ENCODE measurements at regions not wholly inside any gene's neighbourhood (a gene's known extent, or its start where the extent isn't known, plus 50 kb on each side); places are given as distances from the start of the nearest gene placed in this dataset.

- no peak overlapping the region for H3K27ac Mint-ChIP-seq (ENCODE audit: unreplicated experiment)
- H3K4me1 Mint-ChIP-seq (ENCODE audit: low read depth, unreplicated experiment) = no peaks in the 10 kb centered on the region
- intact Hi-C loops (cut with micrococcal nuclease; ENCODE audit: unreplicated experiment) = no loop called here
- no peaks in the 10 kb centered on the region for H3K9me3 ChIP-seq
- H3K9me3 Mint-ChIP-seq (ENCODE audit: unreplicated experiment) = no peaks in the 10 kb centered on the region
- DNase-seq = no peak
- no peaks in the 10 kb centered on the region for H3K36me3 Mint-ChIP-seq (ENCODE audit: insufficient read depth, unreplicated experiment)
- CTCF ChIA-PET = no interaction called here
- BruUV-seq (replicated peaks) = no TSS peak
- no peak for TF ChIP-seq CTCF (IDR thresholded peaks at IDR 0.05; ENCODE audit: insufficient read depth in 1 of 2, low read depth in 1 of 2, low read length in 1 of 2, severe bottlenecking in 1 of 2, unreplicated experiment in 1 of 2)
- H3K4me1 ChIP-seq = no peaks in the 10 kb centered on the region
- H3K4me3 ChIP-seq (ENCODE audit: low read depth, low read length) = no peak overlapping the region
- no peak overlapping the region for H3K4me3 Mint-ChIP-seq (ENCODE audit: unreplicated experiment)
- H3K36me3 ChIP-seq (ENCODE audit: control insufficient read depth, insufficient read depth, low read length) = no peaks in the 10 kb centered on the region
- POLR2A ChIA-PET = no interaction called here
- no peaks in the 10 kb centered on the region for H3K27me3 Mint-ChIP-seq (ENCODE audit: insufficient read depth, unreplicated experiment)
- no peaks in the 10 kb centered on the region for H3K27me3 ChIP-seq (replicated peaks; ENCODE audit: control insufficient read depth, insufficient read depth, low read length)
Measured at GRCh38 chr4:179313823-179314222, 1871.6 kb upstream of the AGA start.

GRCh38 chr4:179325181-179325580 lies 1882.9 kb upstream of the AGA start:
- no peaks in the 10 kb centered on the region for H3K27me3 ChIP-seq (replicated peaks; ENCODE audit: control insufficient read depth, insufficient read depth, low read length)
- intact Hi-C loops (cut with micrococcal nuclease; ENCODE audit: unreplicated experiment) = no loop called here
- TF ChIP-seq CTCF (IDR thresholded peaks at IDR 0.05; ENCODE audit: insufficient read depth in 1 of 2, low read depth in 1 of 2, low read length in 1 of 2, severe bottlenecking in 1 of 2, unreplicated experiment in 1 of 2) = no peak
- H3K4me3 ChIP-seq (ENCODE audit: low read depth, low read length) = no peak overlapping the region
- Mint-ChIP-seq H3K27me3 (ENCODE audit: insufficient read depth, unreplicated experiment) (no peaks in the 10 kb centered on the region), H3K9me3 (ENCODE audit: unreplicated experiment) (no peaks in the 10 kb centered on the region), H3K4me1 (ENCODE audit: low read depth, unreplicated experiment) (no peaks in the 10 kb centered on the region), H3K36me3 (ENCODE audit: insufficient read depth, unreplicated experiment) (no peaks in the 10 kb centered on the region), H3K27ac (ENCODE audit: unreplicated experiment) (no peak overlapping the region), H3K4me3 (ENCODE audit: unreplicated experiment) (no peak overlapping the region)
- no peaks in the 10 kb centered on the region for H3K4me1 ChIP-seq
- H3K9me3 ChIP-seq = no peaks in the 10 kb centered on the region
- ChIA-PET POLR2A (no interaction called here), CTCF (no interaction called here)
- DNase-seq = no peak
- H3K36me3 ChIP-seq (ENCODE audit: control insufficient read depth, insufficient read depth, low read length) = no peaks in the 10 kb centered on the region
- BruUV-seq (replicated peaks) = no TSS peak

- ChIA-PET POLR2A (no interaction called here), CTCF (no interaction called here)
- Mint-ChIP-seq H3K36me3 (ENCODE audit: insufficient read depth, unreplicated experiment) (no peaks in the 10 kb centered on the region), H3K4me1 (ENCODE audit: low read depth, unreplicated experiment) (no peaks in the 10 kb centered on the region), H3K27me3 (ENCODE audit: insufficient read depth, unreplicated experiment) (no peaks in the 10 kb centered on the region), H3K9me3 (ENCODE audit: unreplicated experiment) (no peaks in the 10 kb centered on the region), H3K27ac (ENCODE audit: unreplicated experiment) (no peak overlapping the region), H3K4me3 (ENCODE audit: unreplicated experiment) (no peak overlapping the region)
- H3K4me3 ChIP-seq (ENCODE audit: low read depth, low read length) = no peak overlapping the region
- H3K4me1 ChIP-seq = no peaks in the 10 kb centered on the region
- no peak for DNase-seq
- TF ChIP-seq CTCF (IDR thresholded peaks at IDR 0.05; ENCODE audit: insufficient read depth in 1 of 2, low read depth in 1 of 2, low read length in 1 of 2, severe bottlenecking in 1 of 2, unreplicated experiment in 1 of 2) = no peak
- no peaks in the 10 kb centered on the region for H3K27me3 ChIP-seq (replicated peaks; ENCODE audit: control insufficient read depth, insufficient read depth, low read length)
- BruUV-seq (replicated peaks) = no TSS peak
- H3K36me3 ChIP-seq (ENCODE audit: control insufficient read depth, insufficient read depth, low read length) = no peaks in the 10 kb centered on the region
- no peaks in the 10 kb centered on the region for H3K9me3 ChIP-seq
- intact Hi-C loops (cut with micrococcal nuclease; ENCODE audit: unreplicated experiment) = no loop called here
Measured at GRCh38 chr4:179328627-179329026, 1886.4 kb upstream of the AGA start.

Measured in Caco-2 (cell line).